DMS79 (cell line): ENCODE measurements at regions not wholly inside any gene's neighbourhood (a gene's known extent, or its start where the extent isn't known, plus 50 kb on each side); places are given as distances from the start of the nearest gene placed in this dataset.
A peak's percentile ranks its signal among the peaks of the same experiment; 100 is the strongest.
"Not testable (repeated sequence)": the region's sequence is repeated elsewhere in the genome, so short reads cannot be mapped to it uniquely, and the experiment has no call there.

Source experiments
- DNase-seq: peaks from one replicate; lab custom pipeline; 2025; lab: John Stamatoyannopoulos, UW

DNA sequence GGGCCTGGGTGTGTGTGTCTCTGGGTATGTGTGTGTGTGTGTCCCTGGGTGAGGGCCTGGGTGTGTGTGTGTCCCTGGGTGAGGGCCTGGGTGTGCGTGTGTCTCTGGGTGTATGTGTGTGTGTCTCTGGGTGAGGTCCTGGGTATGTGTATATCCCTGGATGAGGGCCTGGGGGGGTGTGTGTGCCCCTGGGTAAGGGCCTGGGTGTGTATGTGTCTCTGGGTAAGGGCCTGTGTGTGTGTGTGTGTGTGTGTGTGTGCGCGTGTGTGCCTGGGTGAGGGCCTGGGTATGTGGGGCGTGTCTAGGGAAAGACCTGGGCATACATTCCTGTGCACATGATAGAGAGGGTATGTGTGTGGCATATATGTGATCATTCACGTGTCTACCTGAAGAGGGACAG lies 155.1 kb upstream of the ZC3H12A start:
- no peak for DNase-seq

DNA sequence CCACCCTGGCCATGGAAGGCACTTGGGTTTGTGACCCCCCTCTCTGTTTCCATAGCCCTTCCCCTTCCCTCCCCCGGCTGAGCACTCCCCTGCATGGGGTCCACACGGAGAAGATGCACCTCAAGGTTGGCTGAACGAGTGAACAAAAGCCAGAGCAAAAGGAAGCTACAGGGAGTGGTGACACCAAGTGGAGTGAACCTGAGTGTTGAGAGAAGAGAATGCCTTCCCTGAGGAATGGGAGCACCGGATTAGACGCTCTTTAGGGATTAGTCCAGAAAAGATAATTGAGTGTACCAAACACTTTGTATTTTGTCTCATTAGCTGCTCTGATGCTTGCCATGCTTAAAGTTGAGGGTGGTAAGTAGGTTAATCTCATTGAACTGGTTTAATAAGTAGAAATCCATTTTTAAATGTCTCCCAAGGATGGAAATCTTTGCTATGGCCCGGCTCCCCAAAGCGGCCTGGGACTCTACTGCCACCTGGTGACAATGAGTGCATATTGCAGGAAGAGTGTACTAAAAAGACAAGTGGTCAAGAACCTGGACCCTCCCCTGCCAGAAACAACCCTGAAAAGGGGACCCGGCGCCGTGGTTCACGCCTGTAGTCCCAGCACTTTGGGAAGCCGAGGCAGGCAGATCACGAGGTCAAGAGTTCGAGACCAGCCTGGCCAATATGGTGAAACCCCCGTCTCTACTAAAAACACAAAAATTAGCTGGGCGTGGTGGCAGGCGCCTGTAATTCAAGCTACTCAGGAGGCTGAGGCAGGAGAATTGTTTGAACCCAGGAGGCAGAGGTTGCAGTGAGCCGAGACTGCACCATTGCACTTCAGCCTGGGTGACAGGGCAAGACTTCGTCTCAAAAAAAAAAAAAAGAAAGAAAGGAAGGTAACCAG lies 150.6 kb upstream of the ZC3H12A start:
- no peak for DNase-seq

DNA sequence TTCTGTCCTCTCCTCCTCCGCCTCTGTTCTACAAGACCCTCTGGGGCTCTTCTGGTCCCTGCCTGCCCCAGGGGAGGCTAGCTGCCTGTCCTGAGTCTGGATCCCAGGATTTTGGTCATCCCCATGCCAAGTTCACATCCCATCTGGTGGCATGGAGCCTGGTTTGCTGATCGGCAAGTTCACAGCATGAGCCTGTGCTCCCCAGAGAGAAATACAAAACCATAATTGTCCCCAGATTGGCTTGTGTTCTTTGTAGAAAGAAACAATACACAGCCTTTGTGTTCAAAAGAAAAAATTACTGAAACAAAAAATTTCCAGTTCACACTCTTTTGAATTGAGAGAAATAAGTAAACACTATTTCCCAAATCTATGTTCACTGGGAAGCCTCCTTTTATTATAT lies 149.4 kb upstream of the ZC3H12A start:
- no peak for DNase-seq

DNA sequence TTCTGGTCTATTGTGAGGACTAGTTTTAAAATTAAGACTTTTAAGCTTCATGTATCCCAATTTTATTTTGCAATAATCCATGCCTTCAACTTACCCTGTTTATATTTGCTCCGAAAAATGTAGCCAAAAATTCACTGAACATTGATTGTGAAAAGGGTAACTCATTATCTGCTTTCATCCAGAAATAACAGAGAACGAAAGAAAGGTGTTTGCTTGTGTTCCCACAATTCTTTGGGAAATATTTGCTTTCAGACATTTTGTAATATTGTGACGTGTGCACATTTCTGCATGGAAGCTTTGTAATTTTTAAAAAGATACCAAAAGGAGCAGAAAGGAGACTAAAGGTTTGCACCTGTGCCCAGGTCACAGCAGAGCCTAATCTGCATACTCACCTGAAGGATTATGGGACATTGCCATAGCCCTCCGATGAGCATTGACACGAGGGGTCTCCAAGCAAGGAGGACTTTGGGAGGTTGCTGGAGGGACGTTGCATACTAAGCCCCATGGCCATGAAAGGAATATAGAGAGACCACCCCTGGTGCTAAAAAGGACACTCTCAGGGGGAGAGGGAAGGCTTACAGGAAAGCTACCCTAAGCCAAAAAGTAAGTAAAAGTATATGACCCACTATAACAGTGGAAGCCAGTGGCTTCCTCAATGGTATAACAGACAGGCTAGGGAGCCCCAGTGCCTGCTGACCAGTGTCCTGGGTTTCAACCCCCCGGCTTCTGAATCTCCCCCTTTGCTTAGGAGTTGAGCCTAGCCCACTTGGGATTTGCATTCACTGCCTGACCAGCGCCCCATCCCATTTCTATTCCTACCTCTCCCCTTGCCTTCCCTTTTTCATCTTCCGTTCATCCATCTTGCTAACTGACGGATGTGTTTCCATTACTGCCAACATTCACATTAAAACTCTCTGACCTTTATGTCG lies 148.6 kb upstream of the ZC3H12A start:
- DNase-seq: no peak

DNA sequence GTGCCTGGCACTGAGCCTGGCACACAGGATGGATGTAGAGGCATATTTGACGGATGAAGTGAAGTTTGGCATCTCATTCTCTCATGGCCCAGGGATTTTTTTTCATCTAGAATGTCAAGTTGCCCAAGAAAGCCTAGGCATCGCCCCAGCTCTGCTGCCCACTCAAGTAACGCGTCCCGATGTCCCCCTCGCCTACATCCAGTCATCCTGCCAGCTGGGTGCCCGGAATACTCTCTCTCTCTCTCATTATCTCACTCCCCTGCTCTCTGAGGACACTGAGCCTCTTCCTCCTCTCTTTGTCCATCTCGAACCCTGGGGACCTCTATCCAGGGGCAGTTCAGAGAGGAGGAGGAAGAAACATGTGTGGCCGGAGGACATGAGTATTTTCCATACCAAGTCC lies 142.3 kb upstream of the ZC3H12A start:
- no peak for DNase-seq

DNA sequence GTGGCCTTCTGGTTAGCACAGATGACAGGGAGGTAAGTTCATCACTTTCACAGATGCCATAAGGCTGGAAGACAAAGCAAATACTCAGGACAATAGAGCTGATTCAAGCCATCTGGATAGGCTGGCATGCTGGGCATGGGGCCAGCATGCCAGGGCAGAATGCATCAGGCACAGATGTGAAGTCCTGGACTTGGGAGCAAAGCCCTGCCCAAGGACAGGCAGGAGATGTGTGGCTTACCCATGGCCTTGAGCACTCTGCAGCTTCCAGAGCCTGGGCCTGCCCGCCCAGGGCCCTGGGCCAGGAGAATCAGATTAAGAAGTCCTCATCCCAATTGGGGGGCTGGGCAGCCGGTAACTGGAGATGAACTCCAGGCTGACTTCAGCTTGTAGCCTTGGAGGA lies 135.7 kb upstream of the ZC3H12A start:
- DNase-seq: peak; percentile 40

DNA sequence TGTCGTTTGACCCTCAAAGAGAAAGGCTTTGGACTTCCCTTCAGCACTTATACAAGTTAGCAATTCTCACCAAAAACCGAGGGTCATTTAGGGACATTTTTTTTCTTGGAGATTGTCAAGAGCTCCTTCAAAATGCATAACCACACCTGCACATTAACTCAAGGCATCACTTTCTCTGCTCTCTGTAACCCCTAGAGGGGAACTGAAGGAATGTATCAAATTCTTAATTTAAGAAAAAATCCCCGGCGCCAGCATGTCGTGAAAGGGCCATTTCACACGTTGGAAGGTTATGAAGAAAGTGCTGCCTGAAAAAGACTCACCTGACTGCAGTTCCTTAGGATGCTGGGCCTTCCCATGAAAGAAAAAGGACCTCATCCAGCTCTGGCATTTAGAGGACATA lies 131.6 kb upstream of the ZC3H12A start:
- peak; percentile 21 for DNase-seq

DNA sequence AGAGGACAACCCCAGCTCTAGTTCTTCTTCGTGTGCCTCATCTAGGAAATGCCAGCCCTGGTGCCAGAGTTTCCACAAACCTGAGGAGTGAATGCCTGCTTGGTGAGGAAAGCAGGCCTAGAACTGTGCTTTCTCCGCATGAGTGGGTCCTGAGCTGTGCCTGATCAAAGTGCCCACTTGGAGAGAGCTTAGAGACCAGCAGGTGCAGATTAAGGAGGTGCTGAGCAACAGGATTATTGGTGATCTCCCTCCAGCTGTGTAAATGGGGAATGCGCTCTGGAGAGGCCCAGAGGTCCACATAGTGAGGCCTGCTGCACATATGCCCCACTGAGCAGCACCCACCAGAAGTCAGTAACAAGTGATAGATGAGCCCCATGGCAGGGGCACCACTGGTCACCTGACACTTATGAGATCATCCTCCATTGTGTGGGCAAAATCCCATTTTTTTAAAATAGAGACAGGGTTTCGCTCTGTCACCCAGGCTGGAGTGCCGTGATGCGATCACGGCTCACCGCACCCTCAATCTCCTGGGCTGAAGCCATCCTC lies 127.2 kb upstream of the ZC3H12A start:
- DNase-seq: peak; percentile 89

DNA sequence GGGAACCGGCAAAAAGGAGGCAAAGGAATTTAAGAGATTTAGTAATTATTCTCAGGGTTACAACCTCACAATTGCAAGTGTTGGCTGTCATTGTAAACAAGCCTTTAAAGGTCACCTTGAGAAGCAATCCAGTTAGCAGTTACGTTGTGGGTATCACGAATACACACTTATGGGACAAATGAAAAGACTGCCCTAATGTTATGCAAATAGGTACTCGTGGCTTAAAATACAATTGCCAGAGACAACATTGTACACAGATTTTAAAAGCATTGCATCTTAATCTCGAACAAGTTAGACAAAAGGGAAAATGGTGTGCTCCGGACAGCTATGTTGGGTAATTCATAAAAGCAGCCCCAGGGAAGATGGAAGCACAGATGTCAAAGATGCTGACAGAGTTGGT lies 120.5 kb upstream of the ZC3H12A start:
- DNase-seq: no peak

DNA sequence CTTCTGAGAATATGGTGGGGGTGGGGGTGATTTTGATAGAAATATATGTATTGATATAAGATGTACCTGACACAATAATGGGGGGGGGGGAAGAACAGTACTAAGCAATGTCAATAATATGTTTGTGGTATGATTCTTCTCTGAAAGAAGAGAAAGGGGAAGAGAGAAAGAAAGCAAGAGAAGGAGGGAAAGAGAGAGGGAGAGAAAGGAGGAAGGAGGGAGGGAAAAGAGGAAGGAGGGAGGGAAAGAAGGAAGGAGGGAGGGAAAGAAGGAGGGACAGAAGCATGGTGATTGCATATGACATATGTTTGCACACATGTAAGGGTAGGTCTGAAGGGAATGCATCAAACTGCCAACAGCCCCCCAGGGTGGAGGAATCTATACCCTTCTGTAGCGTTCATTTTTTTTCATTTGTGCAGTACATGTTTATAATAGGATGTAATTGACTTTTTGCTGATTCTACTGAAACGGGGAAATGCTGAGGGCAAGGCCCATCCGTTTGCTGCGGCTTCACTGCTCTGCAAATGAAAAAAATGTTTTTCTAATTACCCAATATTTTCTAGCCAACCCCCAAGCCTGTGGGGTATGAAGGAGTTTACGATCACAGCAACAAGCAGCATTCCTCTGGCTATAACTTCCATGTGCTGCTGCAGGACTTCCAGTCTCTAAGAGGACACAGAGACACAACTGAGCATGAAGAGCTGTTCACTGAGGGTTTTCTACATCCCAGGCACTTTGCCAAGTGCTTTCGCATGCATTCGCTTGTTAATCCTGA lies 119.3 kb upstream of the ZC3H12A start:
- peak; percentile 46 for DNase-seq

DNA sequence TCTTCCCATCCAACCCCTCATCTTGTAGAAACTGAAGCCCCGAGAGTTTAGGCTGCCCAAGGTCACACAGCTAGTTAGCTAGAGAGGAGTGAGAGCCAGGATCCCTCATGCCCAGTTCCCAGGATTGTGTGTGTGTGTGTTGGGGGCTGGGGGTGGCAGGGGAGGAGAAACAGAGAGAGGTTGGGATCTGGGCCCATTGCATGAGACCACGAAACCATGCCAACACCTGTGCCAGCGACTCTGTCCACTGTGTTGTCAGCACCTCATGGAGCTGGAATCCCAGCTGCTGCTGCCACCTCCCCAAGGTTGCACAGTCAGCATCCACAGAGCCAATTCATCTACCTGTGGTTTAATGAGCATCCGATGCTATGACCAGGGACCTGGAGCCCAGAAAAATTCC lies 115.4 kb upstream of the ZC3H12A start:
- no peak for DNase-seq

DNA sequence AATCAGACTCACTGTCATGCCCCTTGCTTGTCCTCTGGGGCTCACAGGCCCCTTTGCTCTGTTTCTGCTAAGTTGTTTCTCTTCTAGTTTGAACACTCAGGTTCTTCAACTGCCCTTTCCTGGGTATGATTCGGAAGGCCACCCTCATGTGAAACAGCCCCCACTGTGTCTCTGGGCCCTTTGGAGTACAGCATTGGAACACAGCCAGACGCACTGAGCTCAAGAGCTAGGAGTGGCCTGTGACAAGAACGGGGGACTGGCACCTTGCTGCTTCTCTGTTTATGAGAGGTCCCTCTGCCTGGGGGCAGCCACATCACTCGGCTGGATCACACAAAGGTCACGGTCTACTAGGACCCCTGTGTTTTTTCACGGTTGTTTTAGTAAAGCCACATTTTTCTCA lies 114.4 kb upstream of the ZC3H12A start:
- peak; percentile 70 for DNase-seq

DNA sequence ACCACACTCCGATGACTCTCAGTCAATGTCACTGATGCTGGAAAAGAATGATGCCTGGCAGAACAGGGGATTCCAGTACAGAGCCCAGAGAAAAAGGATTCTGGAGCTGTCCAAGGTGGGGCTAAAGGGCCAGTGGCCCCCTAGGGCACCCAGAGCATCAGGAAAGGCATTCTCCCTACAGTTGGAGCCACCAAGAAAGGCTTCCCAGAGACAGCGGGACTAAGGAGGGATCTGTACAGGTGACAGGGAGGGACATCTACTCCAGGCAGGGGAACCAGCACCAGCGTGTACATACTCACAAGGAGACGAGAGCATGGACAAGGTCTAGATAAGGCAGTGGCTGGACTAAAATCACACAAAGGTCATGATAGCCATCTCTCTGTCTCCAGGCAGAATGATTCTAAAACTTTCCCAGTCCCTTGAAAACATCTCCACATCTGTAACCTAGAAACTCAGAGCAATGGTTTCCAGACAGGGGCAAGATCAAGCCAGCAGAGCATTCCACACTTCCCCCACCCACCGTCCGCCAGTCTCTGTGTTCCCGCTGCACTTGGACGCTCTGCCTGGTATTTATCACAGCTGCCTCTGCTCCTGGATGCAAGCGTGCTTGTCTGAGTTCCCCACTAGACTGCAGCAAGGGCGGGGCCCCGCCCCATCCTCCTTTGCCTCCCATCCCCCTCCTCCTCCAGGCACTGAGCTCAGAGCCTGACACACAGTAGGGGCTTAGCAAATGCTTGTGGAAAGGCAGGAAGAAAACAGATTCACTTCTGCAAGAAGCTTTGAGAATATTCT lies 111.6 kb upstream of the ZC3H12A start:
- no peak for DNase-seq

DNA sequence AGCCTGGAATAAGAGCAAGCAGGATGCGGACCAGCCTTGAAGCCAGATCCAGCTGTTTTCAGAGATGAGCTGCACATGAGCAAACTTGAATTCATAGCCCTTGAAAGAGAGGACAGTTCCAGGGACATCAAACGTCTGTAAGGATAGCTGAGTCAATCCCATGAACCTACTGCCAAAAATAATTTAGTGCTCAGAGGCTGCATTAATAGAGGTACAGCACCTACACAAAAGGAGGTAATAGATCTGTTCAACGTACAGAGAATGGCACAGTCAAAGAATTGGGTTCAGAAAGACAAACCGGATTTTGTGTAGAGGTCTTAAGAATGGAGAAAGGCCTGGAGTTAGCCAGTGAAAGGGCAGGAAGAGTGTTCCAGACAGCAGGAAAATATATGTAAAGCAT lies 110.8 kb upstream of the ZC3H12A start:
- DNase-seq: no peak

DNA sequence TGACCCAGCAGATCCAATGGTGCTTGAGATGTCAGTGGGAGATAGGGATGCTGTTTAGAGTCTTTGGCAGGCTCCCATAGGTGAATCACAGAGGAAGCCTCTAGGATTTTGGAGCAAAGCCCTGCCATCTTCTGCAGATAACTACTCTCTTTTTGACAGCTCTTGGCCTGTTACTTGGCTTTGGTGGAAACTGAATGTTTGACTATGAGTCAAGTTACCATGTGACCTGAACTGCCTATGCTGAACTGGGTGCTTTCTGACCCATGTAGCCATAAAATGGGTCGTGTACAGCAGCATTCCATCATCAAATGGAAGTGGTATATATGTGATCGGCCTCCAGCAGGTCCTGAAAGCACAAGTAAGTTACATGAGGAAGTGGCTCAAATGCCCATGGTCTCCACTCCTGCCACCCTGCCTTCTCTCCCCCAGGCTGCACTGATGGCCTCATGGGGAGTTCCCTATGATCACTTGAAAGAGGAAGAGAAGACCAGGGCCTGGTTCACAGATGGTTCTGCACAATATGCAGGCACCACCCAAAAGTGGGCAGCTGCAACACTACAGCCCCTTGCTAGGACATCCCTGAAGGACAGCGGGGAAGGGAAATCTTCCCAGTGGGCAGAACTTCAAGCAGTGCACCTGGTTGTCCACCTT lies 105.6 kb upstream of the ZC3H12A start:
- DNase-seq: not testable (repeated sequence)

DNA sequence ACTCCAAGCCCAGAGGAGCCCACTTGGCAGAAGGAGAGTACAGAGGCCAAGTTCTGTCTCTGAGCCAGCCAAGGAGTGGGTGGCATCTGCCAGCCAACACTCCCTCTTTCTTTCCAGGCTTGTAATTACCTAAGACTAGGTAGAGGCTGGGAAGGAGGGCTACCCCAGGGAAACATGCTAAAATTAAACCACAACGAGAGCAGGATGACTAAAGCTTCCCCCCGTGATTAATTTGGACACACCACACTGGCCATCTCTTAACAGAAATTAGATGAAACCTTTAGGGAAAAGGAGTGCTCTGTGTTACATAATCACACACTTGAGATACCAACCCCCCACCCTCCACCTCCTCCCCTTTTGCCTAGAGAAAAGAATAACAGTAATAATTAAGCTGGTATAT lies 102.1 kb upstream of the ZC3H12A start:
- peak; percentile 38 for DNase-seq

DNA sequence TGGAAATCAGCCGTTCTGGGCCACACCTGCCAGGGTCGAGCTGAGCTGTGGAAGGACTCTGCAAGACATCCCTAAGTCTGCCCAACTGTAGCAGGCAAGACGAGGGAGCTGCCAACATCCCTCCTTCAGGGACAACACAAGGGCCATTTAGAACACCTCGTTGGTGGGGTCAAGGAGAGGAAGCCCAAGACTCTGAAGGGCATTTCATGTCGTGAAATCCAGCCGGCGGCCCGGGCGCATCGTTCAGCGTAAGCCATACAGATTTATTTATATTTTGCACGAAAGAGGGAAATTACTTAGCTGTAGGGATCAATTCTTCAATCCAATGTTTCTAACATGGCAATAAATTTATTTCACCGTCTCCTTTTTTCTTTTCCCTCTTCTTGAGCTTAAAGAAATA lies 101.7 kb upstream of the ZC3H12A start:
- DNase-seq: peak; percentile 11

DNA sequence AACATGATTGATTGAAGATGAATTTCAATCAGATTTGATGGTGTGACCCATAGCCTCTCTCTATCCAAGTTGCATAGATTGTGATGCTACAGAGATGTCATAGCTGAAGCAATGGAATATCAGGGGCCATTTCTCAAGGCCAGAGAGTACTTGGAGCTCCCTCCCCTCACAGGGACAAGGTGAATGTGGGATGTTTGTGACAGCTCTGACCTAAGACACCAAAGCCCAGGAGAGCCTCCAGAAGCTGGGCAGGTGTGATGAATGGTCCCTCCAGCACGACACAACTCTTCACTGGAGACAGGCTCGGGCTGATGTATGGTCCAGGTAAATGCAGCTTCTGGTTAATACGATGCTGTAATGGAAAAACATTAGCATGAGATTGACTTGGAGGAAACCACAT lies 101.0 kb upstream of the ZC3H12A start:
- no peak for DNase-seq

DNA sequence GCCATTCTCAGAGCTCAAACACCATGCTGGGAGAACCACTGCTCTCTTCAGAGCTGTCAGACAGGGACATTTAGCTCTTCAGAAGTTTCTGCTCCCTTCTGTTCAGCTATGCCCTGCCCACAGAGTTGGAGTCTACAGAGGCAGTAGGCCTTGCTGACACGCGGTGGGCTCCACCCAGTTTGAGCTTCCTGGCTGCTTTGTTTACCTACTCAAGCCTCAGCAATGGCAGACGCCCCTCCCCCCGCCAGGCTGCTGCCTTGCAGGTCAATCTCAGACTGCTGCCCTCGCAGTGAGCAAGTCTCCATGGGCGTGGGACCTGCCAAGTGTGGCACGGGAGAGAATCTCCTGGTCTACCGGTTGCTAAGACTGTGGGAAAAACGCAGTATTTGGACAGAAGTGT lies 93.8 kb upstream of the ZC3H12A start:
- not testable (repeated sequence) for DNase-seq

DNA sequence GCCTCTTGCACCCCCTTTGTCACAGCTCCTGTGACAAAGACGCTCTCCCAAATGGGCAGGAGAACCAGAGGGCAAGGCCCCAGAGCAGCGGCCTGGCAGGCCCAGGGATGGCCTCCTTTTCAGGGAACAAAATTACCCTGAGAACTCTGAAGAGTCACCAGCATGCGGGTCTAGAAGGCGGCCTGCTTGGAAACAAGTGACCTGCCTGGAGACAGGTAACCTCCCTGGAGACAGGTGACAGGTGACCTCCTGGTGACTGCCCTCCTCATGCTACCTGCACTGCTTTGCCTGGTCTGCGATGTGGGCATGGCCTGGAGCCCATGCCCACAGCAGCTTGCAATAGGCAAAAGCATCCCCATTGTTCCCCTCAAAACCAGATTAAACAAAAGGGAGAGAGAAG lies 86.5 kb upstream of the ZC3H12A start:
- DNase-seq: no peak

DNA sequence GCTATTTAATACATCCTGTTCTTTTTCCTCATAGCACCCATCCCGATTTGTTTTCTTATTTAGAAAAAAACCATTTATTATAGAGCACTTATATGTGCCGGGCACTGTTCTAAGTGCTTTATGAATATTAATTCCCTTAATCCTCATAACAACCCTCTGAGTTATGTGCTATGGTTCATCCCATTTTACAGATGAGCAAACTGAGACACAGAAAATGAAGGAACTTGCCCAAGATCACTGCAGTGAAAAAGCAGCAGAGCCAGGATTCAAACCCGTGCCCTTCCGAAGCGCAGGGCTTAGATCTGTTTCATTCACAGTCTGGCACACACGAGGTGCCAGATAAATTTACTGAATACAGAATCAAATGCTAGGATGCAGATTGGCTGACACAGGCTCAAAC lies 85.1 kb upstream of the ZC3H12A start:
- DNase-seq: no peak
